ENCODE measurements at regions not wholly inside any gene's neighbourhood (a gene's known extent, or its start where the extent isn't known, plus 50 kb on each side); places are given as distances from the start of the nearest gene placed in this dataset.
"Not testable (repeated sequence)": the region's sequence is repeated elsewhere in the genome, so short reads cannot be mapped to it uniquely, and the experiment has no call there.

- no peak for DNase-seq (ENCODE audit: low read depth)
- TF ChIP-seq MYC (IDR thresholded peaks at IDR 0.05; ENCODE audit: low read depth, low read length) (no peak), CTCF (IDR thresholded peaks at IDR 0.05; ENCODE audit: low read depth, low read length) (no peak), POLR2A (IDR thresholded peaks at IDR 0.05; ENCODE audit: extremely low read depth, insufficient read length) (no peak), MAX (IDR thresholded peaks at IDR 0.05; ENCODE audit: low read depth, low read length) (no peak)
- no peak overlapping the region for H3K4me3 ChIP-seq (ENCODE audit: low read depth, low read length)
Observed at GRCh38 chr9:1184146-1184545, 134.0 kb downstream of the DMRT2 start.

- DNase-seq (ENCODE audit: low read depth): not testable (repeated sequence)
Observed at GRCh38 chr9:1187137-1187536, 137.0 kb downstream of the DMRT2 start.

GRCh38 chr9:1195636-1196035, 145.5 kb downstream of the DMRT2 start:
- H3K4me3 ChIP-seq (ENCODE audit: low read depth, low read length); DNase-seq (ENCODE audit: low read depth): not testable (repeated sequence)

More at GRCh38 chr9:1187137-1187536, 137.0 kb downstream of the DMRT2 start:
- not testable (repeated sequence) for H3K4me3 ChIP-seq (ENCODE audit: low read depth, low read length)

- no peak for TF ChIP-seq POLR2A (IDR thresholded peaks at IDR 0.05; ENCODE audit: extremely low read depth, insufficient read length)
- TF ChIP-seq MYC (IDR thresholded peaks at IDR 0.05; ENCODE audit: low read depth, low read length): no peak
- TF ChIP-seq MAX (IDR thresholded peaks at IDR 0.05; ENCODE audit: low read depth, low read length): no peak
- TF ChIP-seq CTCF (IDR thresholded peaks at IDR 0.05; ENCODE audit: low read depth, low read length): no peak
- no peak for DNase-seq (ENCODE audit: low read depth)
- no peak overlapping the region for H3K4me3 ChIP-seq (ENCODE audit: low read depth, low read length)
Observed at GRCh38 chr9:1198085-1198484, 147.9 kb downstream of the DMRT2 start.

GRCh38 chr9:1200847-1201251, 150.7 kb downstream of the DMRT2 start:
- TF ChIP-seq MAX (IDR thresholded peaks at IDR 0.05; ENCODE audit: low read depth, low read length): no peak
- no peak for TF ChIP-seq POLR2A (IDR thresholded peaks at IDR 0.05; ENCODE audit: extremely low read depth, insufficient read length)
- TF ChIP-seq CTCF (IDR thresholded peaks at IDR 0.05; ENCODE audit: low read depth, low read length): no peak
- TF ChIP-seq MYC (IDR thresholded peaks at IDR 0.05; ENCODE audit: low read depth, low read length): no peak
- no peak overlapping the region for H3K4me3 ChIP-seq (ENCODE audit: low read depth, low read length)
- DNase-seq (ENCODE audit: low read depth): no peak

- TF ChIP-seq CTCF (IDR thresholded peaks at IDR 0.05; ENCODE audit: low read depth, low read length): no peak
- TF ChIP-seq POLR2A (IDR thresholded peaks at IDR 0.05; ENCODE audit: extremely low read depth, insufficient read length): no peak
- TF ChIP-seq MYC (IDR thresholded peaks at IDR 0.05; ENCODE audit: low read depth, low read length): no peak
- no peak for TF ChIP-seq MAX (IDR thresholded peaks at IDR 0.05; ENCODE audit: low read depth, low read length)
- no peak overlapping the region for H3K4me3 ChIP-seq (ENCODE audit: low read depth, low read length)
- no peak for DNase-seq (ENCODE audit: low read depth)
Observed at GRCh38 chr9:1201262-1201661, 151.1 kb downstream of the DMRT2 start.

GRCh38 chr9:1201901-1202300, 151.7 kb downstream of the DMRT2 start:
- H3K4me3 ChIP-seq (ENCODE audit: low read depth, low read length): no peak overlapping the region
- DNase-seq (ENCODE audit: low read depth): no peak
- TF ChIP-seq CTCF (IDR thresholded peaks at IDR 0.05; ENCODE audit: low read depth, low read length) (no peak), POLR2A (IDR thresholded peaks at IDR 0.05; ENCODE audit: extremely low read depth, insufficient read length) (no peak), MYC (IDR thresholded peaks at IDR 0.05; ENCODE audit: low read depth, low read length) (no peak), MAX (IDR thresholded peaks at IDR 0.05; ENCODE audit: low read depth, low read length) (no peak)

Data from NB4 (cell line).